ENCODE measurements at regions not wholly inside any gene's neighbourhood (a gene's known extent, or its start where the extent isn't known, plus 50 kb on each side); places are given as distances from the start of the nearest gene placed in this dataset.

GRCh38 chr22:27146866-27147633 is 489.7 kb downstream of the MIAT start:
- no peak for DNase-seq
- H3K9me3 ChIP-seq: no peaks in the 10 kb centered on the region
- WGBS, 5 donors: 60 to 71% (median 62%) methylated on average over 4 of the region's 4 CpGs

GRCh38 chr22:27148055-27148454 is 490.7 kb downstream of the MIAT start:
- intact Hi-C loops (cut with DNase I; ENCODE audit: low total_unique reads): no loop called here
- Histone ChIP-seq H3K27ac (no peak overlapping the region), H3K27me3 (peaks cover 0 to 3% (median 0%) of the 10 kb centered on the region in 3 donors), H3K4me1 (peaks cover 0 to 12% (median 5%) of the 10 kb centered on the region in 4 donors), H3K36me3 (no peaks in the 10 kb centered on the region), H3K9me3 (no peaks in the 10 kb centered on the region), H3K4me3 (no peak overlapping the region)
- DNase-seq: no peak
- WGBS, 5 donors: 32 to 72% (median 41%) methylated on average over 2 of the region's 2 CpGs
- no peak for TF ChIP-seq EP300 (IDR thresholded peaks at IDR 0.05)
- TF ChIP-seq POLR2AphosphoS5 (IDR thresholded peaks at IDR 0.05): no peak
- no peak for TF ChIP-seq POLR2A (IDR thresholded peaks at IDR 0.05)
- no peak for TF ChIP-seq CTCF (IDR thresholded peaks at IDR 0.05)

More at GRCh38 chr22:27146866-27147633, 489.7 kb downstream of the MIAT start:
- no peak overlapping the region for H3K4me3 ChIP-seq
- intact Hi-C loops (cut with DNase I; ENCODE audit: low total_unique reads): no loop called here
- peaks cover 0 to 12% (median 5%) of the 10 kb centered on the region in 4 donors for H3K4me1 ChIP-seq
- H3K36me3 ChIP-seq: no peaks in the 10 kb centered on the region
- H3K27me3 ChIP-seq: peaks cover 0 to 6% (median 0%) of the 10 kb centered on the region in 3 donors
- no peak overlapping the region for H3K27ac ChIP-seq
- TF ChIP-seq POLR2A (IDR thresholded peaks at IDR 0.05) (no peak), POLR2AphosphoS5 (IDR thresholded peaks at IDR 0.05) (no peak), EP300 (IDR thresholded peaks at IDR 0.05) (no peak), CTCF (IDR thresholded peaks at IDR 0.05) (no peak)

GRCh38 chr22:27148886-27149470 is 491.6 kb downstream of the MIAT start:
- WGBS, 5 donors: 91 to 96% (median 94%) methylated on average over 8 of the region's 8 CpGs
- no peak overlapping the region for H3K27ac ChIP-seq
- no peaks in the 10 kb centered on the region for H3K36me3 ChIP-seq
- intact Hi-C loops (cut with DNase I; ENCODE audit: low total_unique reads): no loop called here
- peaks cover 0 to 4% (median 0%) of the 10 kb centered on the region in 3 donors for H3K27me3 ChIP-seq
- TF ChIP-seq CTCF (IDR thresholded peaks at IDR 0.05) (no peak), POLR2A (IDR thresholded peaks at IDR 0.05) (no peak), POLR2AphosphoS5 (IDR thresholded peaks at IDR 0.05) (no peak), EP300 (IDR thresholded peaks at IDR 0.05) (no peak)
- no peaks in the 10 kb centered on the region for H3K9me3 ChIP-seq
- H3K4me3 ChIP-seq: no peak overlapping the region
- DNase-seq: no peak
- H3K4me1 ChIP-seq: peaks cover 0 to 12% (median 5%) of the 10 kb centered on the region in 4 donors

- Histone ChIP-seq H3K27ac (no peak overlapping the region), H3K4me3 (no peak overlapping the region), H3K27me3 (peaks cover 0 to 6% (median 0%) of the 10 kb centered on the region in 3 donors), H3K36me3 (no peaks in the 10 kb centered on the region), H3K4me1 (peaks cover 0 to 12% (median 5%) of the 10 kb centered on the region in 4 donors), H3K9me3 (no peaks in the 10 kb centered on the region)
- no peak for TF ChIP-seq POLR2A (IDR thresholded peaks at IDR 0.05)
- no peak for TF ChIP-seq EP300 (IDR thresholded peaks at IDR 0.05)
- no peak for TF ChIP-seq CTCF (IDR thresholded peaks at IDR 0.05)
- no peak for TF ChIP-seq POLR2AphosphoS5 (IDR thresholded peaks at IDR 0.05)
- intact Hi-C loops (cut with DNase I; ENCODE audit: low total_unique reads): no loop called here
- DNase-seq: peak in 1 of 2 donors; percentile 55
- 35 to 50% (median 41%) methylated on average over 12 of the region's 12 CpGs for WGBS, 5 donors
These were observed 492.6 kb downstream of the MIAT start for GRCh38 chr22:27149921-27150543.

All from stomach (tissue), 8 donors.